ENCODE measurements at regions not wholly inside any gene's neighbourhood (a gene's known extent, or its start where the extent isn't known, plus 50 kb on each side); places are given as distances from the start of the nearest gene placed in this dataset.

- no peak for TF ChIP-seq POLR2A (IDR thresholded peaks at IDR 0.05)
- no peak for TF ChIP-seq CTCF (IDR thresholded peaks at IDR 0.05)
- no peak for TF ChIP-seq POLR2AphosphoS5 (IDR thresholded peaks at IDR 0.05)
Observed at GRCh38 chr14:80428171-80428570, 216.9 kb upstream of the DIO2 start.
